Muscle layer of duodenum (tissue), 2 donors: ENCODE measurements at regions not wholly inside any gene's neighbourhood (a gene's known extent, or its start where the extent isn't known, plus 50 kb on each side); places are given as distances from the start of the nearest gene placed in this dataset.
"Not testable (repeated sequence)": the region's sequence is repeated elsewhere in the genome, so short reads cannot be mapped to it uniquely, and the experiment has no call there.

Experiments used
- H3K27ac ChIP-seq: one replicate; pipeline ENCODE4 v1.7.0; 2013; ENCODE audit warnings: mild to moderate bottlenecking, low read length
- H3K27me3 ChIP-seq: one replicate; pipeline ENCODE4 v1.7.0; 2013; ENCODE audit warnings: low read depth, mild to moderate bottlenecking, control low read depth, low read length
- H3K36me3 ChIP-seq, 2 donors: one replicate each; pipeline ENCODE4 v1.7.0; 2013; ENCODE audit warnings: low read length in 2 of 2, control low read depth in 1 of 2, mild to moderate bottlenecking in 1 of 2; ENCODE audit not compliant: insufficient read depth in 2 of 2, control insufficient read depth in 1 of 2
- H3K4me1 ChIP-seq, 2 donors: one replicate each; pipeline ENCODE4 v1.7.0; 2013; ENCODE audit warnings: low read length in 2 of 2, mild to moderate bottlenecking in 2 of 2, control low read depth in 1 of 2, moderate library complexity in 1 of 2; ENCODE audit not compliant: insufficient read depth in 2 of 2, control insufficient read depth in 1 of 2
- H3K4me3 ChIP-seq, 2 donors: one replicate each; pipeline ENCODE4 v1.7.0; 2013; ENCODE audit warnings: low read length in 2 of 2, low read depth in 1 of 2, mild to moderate bottlenecking in 1 of 2
- H3K9me3 ChIP-seq, 2 donors: one replicate each; pipeline ENCODE4 v1.7.0; 2013; ENCODE audit warnings: low read length in 2 of 2, control low read depth in 1 of 2, mild to moderate bottlenecking in 1 of 2; ENCODE audit not compliant: control insufficient read depth in 1 of 2
- donor health status: healthy.

GRCh38 chr10:2782265-2782664 is 285.1 kb upstream of the PFKP start:
- no peaks in the 10 kb centered on the region for H3K36me3 ChIP-seq
- H3K4me3 ChIP-seq, result no peak overlapping the region
- H3K27me3 ChIP-seq, result no peaks in the 10 kb centered on the region
- H3K9me3 ChIP-seq, result no peaks in the 10 kb centered on the region
- H3K27ac ChIP-seq, result no peak overlapping the region
- H3K4me1 ChIP-seq, result no peaks in the 10 kb centered on the region

GRCh38 chr10:2777666-2778355 is 289.5 kb upstream of the PFKP start:
- Histone ChIP-seq H3K27ac (no peak overlapping the region), H3K4me3 (no peak overlapping the region), H3K36me3 (no peaks in the 10 kb centered on the region), H3K27me3 (no peaks in the 10 kb centered on the region), H3K4me1 (no peaks in the 10 kb centered on the region), H3K9me3 (no peaks in the 10 kb centered on the region)

GRCh38 chr10:2772816-2773631 is 294.3 kb upstream of the PFKP start:
- Histone ChIP-seq H3K4me1 (no peaks in the 10 kb centered on the region), H3K9me3 (no peaks in the 10 kb centered on the region), H3K36me3 (no peaks in the 10 kb centered on the region)

GRCh38 chr10:2772135-2772534 is 295.2 kb upstream of the PFKP start:
- H3K4me3 ChIP-seq, result no peak overlapping the region
- no peaks in the 10 kb centered on the region for H3K4me1 ChIP-seq
- H3K27me3 ChIP-seq, result no peaks in the 10 kb centered on the region

More at GRCh38 chr10:2772816-2773631, 294.3 kb upstream of the PFKP start:
- Histone ChIP-seq H3K4me3 (no peak overlapping the region), H3K27me3 (no peaks in the 10 kb centered on the region), H3K27ac (no peak overlapping the region)

GRCh38 chr10:2767293-2767692 is 300.1 kb upstream of the PFKP start:
- not testable (repeated sequence) for H3K9me3 ChIP-seq, H3K36me3 ChIP-seq, H3K4me3 ChIP-seq, H3K4me1 ChIP-seq, H3K27me3 ChIP-seq, H3K27ac ChIP-seq

More at GRCh38 chr10:2772135-2772534, 295.2 kb upstream of the PFKP start:
- Histone ChIP-seq H3K36me3 (no peaks in the 10 kb centered on the region), H3K27ac (no peak overlapping the region), H3K9me3 (no peaks in the 10 kb centered on the region)

GRCh38 chr10:2761971-2762370 is 305.4 kb upstream of the PFKP start:
- Histone ChIP-seq H3K36me3 (no peaks in the 10 kb centered on the region), H3K27ac (no peak overlapping the region), H3K4me1 (no peaks in the 10 kb centered on the region), H3K27me3 (no peaks in the 10 kb centered on the region), H3K9me3 (no peaks in the 10 kb centered on the region), H3K4me3 (no peak overlapping the region)

GRCh38 chr10:2761311-2761710 is 306.0 kb upstream of the PFKP start:
- no peaks in the 10 kb centered on the region for H3K36me3 ChIP-seq
- H3K9me3 ChIP-seq, result no peaks in the 10 kb centered on the region
- no peaks in the 10 kb centered on the region for H3K27me3 ChIP-seq
- no peaks in the 10 kb centered on the region for H3K4me1 ChIP-seq
- no peak overlapping the region for H3K27ac ChIP-seq
- H3K4me3 ChIP-seq, result no peak overlapping the region

GRCh38 chr10:2760736-2761135 is 306.6 kb upstream of the PFKP start:
- Histone ChIP-seq H3K27ac (no peak overlapping the region), H3K9me3 (no peaks in the 10 kb centered on the region), H3K36me3 (no peaks in the 10 kb centered on the region), H3K4me1 (no peaks in the 10 kb centered on the region), H3K4me3 (no peak overlapping the region), H3K27me3 (no peaks in the 10 kb centered on the region)

- no peaks in the 10 kb centered on the region for H3K4me1 ChIP-seq
- no peaks in the 10 kb centered on the region for H3K9me3 ChIP-seq
- no peak overlapping the region for H3K27ac ChIP-seq
- H3K27me3 ChIP-seq, result no peaks in the 10 kb centered on the region
- no peaks in the 10 kb centered on the region for H3K36me3 ChIP-seq
- no peak overlapping the region for H3K4me3 ChIP-seq
Measured at GRCh38 chr10:2759233-2759632, 308.1 kb upstream of the PFKP start.

- Histone ChIP-seq H3K4me3 (no peak overlapping the region), H3K36me3 (no peaks in the 10 kb centered on the region), H3K27me3 (no peaks in the 10 kb centered on the region), H3K27ac (no peak overlapping the region), H3K9me3 (no peaks in the 10 kb centered on the region), H3K4me1 (no peaks in the 10 kb centered on the region)
Measured at GRCh38 chr10:2754943-2755342, 312.4 kb upstream of the PFKP start.

GRCh38 chr10:2748287-2748686 is 319.1 kb upstream of the PFKP start:
- Histone ChIP-seq H3K4me3 (no peak overlapping the region), H3K36me3 (no peaks in the 10 kb centered on the region)

More at GRCh38 chr10:2748287-2748686, 319.1 kb upstream of the PFKP start:
- no peaks in the 10 kb centered on the region for H3K27me3 ChIP-seq
- H3K9me3 ChIP-seq, result no peaks in the 10 kb centered on the region
- H3K4me1 ChIP-seq, result no peaks in the 10 kb centered on the region
- H3K27ac ChIP-seq, result no peak overlapping the region
